Uterus (tissue), 2 donors: ENCODE measurements at regions not wholly inside any gene's neighbourhood (a gene's known extent, or its start where the extent isn't known, plus 50 kb on each side); places are given as distances from the start of the nearest gene placed in this dataset.

Experiments
- POLR2A ChIP-seq, 2 donors: fragments of 450-650 bp; IDR thresholded peaks; one replicate each; pipeline ENCODE4 v1.6.1; 2016; ENCODE audit warnings: antibody characterized with exemption in 2 of 2, mild to moderate bottlenecking in 1 of 2, moderate library complexity in 1 of 2
- TF ChIP-seq, protein P1 (sequence below), 4 experiments: fragments of 200-600 bp in 2 of 4; fragments of 450-650 bp in 2 of 4; sonication (generic) in 2 of 4; IDR thresholded peaks; one replicate each; pipeline ENCODE4 v1.5.1; 2016 to 2019; ENCODE audit warnings: antibody characterized with exemption in 4 of 4, mild to moderate bottlenecking in 2 of 4, moderate library complexity in 1 of 4

DNA sequence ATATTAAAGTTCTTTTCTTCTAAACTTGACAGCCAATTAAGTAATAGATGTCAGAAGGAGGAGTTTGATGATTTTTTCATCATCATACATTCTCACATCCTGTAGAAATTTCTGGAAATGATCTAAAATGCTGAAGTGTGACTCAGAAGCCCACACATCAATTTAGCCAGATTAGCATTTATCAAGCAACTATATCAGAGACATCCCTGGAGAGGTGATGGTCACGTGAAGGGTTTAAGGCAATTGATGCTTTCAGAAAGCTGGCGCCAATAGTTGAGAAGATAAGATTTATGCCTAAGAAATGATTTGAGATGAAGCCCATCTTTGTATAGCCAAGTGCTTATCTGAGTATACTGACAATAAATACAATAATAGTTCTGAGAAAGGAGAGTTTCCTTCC, 162.9 kb upstream of the RORB start:
- TF ChIP-seq, protein P1, sequence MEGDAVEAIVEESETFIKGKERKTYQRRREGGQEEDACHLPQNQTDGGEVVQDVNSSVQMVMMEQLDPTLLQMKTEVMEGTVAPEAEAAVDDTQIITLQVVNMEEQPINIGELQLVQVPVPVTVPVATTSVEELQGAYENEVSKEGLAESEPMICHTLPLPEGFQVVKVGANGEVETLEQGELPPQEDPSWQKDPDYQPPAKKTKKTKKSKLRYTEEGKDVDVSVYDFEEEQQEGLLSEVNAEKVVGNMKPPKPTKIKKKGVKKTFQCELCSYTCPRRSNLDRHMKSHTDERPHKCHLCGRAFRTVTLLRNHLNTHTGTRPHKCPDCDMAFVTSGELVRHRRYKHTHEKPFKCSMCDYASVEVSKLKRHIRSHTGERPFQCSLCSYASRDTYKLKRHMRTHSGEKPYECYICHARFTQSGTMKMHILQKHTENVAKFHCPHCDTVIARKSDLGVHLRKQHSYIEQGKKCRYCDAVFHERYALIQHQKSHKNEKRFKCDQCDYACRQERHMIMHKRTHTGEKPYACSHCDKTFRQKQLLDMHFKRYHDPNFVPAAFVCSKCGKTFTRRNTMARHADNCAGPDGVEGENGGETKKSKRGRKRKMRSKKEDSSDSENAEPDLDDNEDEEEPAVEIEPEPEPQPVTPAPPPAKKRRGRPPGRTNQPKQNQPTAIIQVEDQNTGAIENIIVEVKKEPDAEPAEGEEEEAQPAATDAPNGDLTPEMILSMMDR (IDR thresholded peaks at IDR 0.05), result no peak
- TF ChIP-seq POLR2A (IDR thresholded peaks at IDR 0.05), result no peak
